Chondrocyte (in vitro differentiated cells): ENCODE measurements at regions not wholly inside any gene's neighbourhood (a gene's known extent, or its start where the extent isn't known, plus 50 kb on each side); places are given as distances from the start of the nearest gene placed in this dataset.

Experiments
- DNase-seq: peaks from one replicate; pipeline ENCODE4 v3.0.0; 2021; ENCODE audit warnings: mixed read lengths, low spot score
- H3K27ac Mint-ChIP-seq: one replicate; pipeline ENCODE4 v1.8.0; 2021; ENCODE audit warnings: mild to moderate bottlenecking, moderate library complexity, mixed read lengths; ENCODE audit not compliant: unreplicated experiment
- H3K27me3 Mint-ChIP-seq: 2 replicates; pipeline ENCODE4 v1.8.0; 2021; ENCODE audit warnings: low read depth, mixed read lengths
- H3K36me3 Mint-ChIP-seq: 2 replicates; pipeline ENCODE4 v1.8.0; 2021; ENCODE audit warnings: low read depth, mixed read lengths
- H3K4me1 Mint-ChIP-seq: 2 replicates; pipeline ENCODE4 v1.8.0; 2021; ENCODE audit warnings: low read depth, mild to moderate bottlenecking, mixed read lengths
- H3K4me3 Mint-ChIP-seq: one replicate; pipeline ENCODE4 v1.8.0; 2021; ENCODE audit warnings: mild to moderate bottlenecking, moderate library complexity, mixed read lengths; ENCODE audit not compliant: unreplicated experiment
- H3K9me3 Mint-ChIP-seq: 2 replicates; pipeline ENCODE4 v1.8.0; 2021; ENCODE audit warnings: low read depth, mixed read lengths
- TF ChIP-seq, protein P1 (sequence below): fragments of 200-600 bp; sonication (generic); IDR thresholded peaks from 2 replicates; pipeline ENCODE4 v1.5.0; 2021; ENCODE audit warnings: antibody characterized with exemption, mild to moderate bottlenecking, moderate library complexity

DNA sequence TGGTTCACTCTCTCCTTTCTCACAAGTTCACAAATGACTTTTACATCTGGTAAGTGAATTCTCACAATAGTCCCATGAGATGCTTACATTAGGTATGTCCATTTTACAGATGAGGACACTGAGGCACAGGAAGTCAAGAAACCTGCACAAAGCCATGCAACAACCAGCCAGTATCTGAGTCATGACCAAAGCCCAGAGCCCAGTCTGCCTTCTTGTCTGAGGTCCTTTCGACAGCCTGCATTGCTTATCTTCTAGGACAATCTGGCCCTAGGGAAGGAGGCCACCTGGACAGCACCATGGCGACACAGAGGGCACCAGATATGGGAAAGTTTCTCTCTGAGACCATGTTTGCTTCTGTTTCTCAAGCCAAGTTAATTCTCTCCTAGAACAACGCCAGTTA, 197.1 kb downstream of the NSG2 start:
- Mint-ChIP-seq H3K4me3 (no peak overlapping the region), H3K27me3 (peaks cover 12% of the 10 kb centered on the region)
- no peak for DNase-seq

DNA sequence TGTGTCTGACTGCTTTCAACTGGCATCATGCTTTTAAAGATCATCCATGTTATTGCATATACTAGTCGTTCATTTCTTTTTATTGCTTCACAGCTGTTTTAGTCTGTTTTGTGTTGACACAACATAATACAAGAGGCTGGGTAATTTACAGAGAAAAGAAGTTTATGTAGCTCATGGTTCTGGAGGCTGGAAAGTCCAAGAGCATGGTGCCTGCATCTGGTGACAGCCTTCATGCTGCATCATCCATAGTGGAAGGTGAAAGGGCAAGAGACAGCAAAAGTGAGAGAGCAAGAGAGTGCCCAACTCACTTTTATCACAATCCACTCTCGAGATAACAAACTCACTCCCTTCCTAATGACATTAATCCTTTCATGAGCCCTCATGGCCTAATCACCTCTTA, 198.4 kb downstream of the NSG2 start:
- Mint-ChIP-seq H3K27me3 (peaks cover 12% of the 10 kb centered on the region), H3K27ac (no peak overlapping the region), H3K4me1 (no peaks in the 10 kb centered on the region), H3K9me3 (peaks cover 5% of the 10 kb centered on the region), H3K4me3 (no peak overlapping the region), H3K36me3 (peaks cover 3% of the 10 kb centered on the region)
- TF ChIP-seq, protein P1, sequence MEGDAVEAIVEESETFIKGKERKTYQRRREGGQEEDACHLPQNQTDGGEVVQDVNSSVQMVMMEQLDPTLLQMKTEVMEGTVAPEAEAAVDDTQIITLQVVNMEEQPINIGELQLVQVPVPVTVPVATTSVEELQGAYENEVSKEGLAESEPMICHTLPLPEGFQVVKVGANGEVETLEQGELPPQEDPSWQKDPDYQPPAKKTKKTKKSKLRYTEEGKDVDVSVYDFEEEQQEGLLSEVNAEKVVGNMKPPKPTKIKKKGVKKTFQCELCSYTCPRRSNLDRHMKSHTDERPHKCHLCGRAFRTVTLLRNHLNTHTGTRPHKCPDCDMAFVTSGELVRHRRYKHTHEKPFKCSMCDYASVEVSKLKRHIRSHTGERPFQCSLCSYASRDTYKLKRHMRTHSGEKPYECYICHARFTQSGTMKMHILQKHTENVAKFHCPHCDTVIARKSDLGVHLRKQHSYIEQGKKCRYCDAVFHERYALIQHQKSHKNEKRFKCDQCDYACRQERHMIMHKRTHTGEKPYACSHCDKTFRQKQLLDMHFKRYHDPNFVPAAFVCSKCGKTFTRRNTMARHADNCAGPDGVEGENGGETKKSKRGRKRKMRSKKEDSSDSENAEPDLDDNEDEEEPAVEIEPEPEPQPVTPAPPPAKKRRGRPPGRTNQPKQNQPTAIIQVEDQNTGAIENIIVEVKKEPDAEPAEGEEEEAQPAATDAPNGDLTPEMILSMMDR: no peak
- no peak for DNase-seq

More for the DNA sequence above, 197.1 kb downstream of the NSG2 start:
- peaks cover 3% of the 10 kb centered on the region for H3K36me3 Mint-ChIP-seq
- no peak overlapping the region for H3K27ac Mint-ChIP-seq
- peaks cover 5% of the 10 kb centered on the region for H3K9me3 Mint-ChIP-seq
- TF ChIP-seq, protein P1: no peak
- H3K4me1 Mint-ChIP-seq: no peaks in the 10 kb centered on the region

DNA sequence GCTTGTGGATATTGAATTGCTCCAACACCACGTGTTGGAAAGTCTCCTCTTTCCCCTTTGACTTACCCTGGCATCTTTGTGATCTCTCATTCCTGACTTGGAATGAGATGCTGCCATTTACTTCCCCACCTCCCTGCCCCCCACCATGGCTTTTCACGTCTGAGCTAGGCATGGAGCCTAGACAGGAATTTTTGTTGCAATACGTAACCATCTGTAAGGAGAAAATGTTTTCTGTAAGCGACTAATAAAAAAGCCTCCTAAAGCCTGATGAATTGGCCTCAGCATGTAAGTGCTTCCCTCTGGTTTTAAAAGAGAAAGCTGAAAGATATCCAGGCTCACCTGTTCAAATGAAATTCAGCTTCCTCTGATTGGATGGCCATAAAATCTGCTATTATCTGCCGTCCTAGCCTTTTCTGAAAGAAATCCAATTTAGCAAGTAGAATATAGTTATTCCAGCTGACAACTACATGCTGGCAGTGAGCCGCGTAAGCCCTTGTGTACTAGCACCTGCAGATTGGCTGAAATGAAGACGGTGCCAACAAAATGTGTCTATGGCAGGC, 200.1 kb downstream of the NSG2 start:
- peaks cover 14% of the 10 kb centered on the region for H3K27me3 Mint-ChIP-seq
- no peak overlapping the region for H3K4me3 Mint-ChIP-seq
- no peak for DNase-seq
- no peaks in the 10 kb centered on the region for H3K4me1 Mint-ChIP-seq
- H3K27ac Mint-ChIP-seq: no peak overlapping the region
- TF ChIP-seq, protein P1: no peak
- peaks cover 3% of the 10 kb centered on the region for H3K9me3 Mint-ChIP-seq
- H3K36me3 Mint-ChIP-seq: no peaks in the 10 kb centered on the region

DNA sequence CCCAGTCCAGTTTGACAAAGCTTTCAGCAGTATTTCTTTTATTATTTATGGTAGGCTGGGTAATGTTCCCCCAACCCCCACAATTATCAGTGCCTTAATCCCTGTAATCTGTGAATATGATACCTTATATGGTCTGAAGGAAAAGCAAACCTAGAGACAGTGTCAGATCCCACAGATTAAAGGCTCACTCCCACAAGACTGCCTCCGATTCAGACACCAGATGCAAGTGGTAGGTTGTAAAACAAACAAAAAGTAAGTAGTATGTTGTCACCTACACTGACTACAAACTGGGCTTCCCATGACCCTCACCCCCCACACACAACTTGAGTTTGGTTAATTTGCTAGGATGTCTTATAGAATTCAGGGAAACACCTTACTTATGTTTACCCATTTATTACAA, 201.2 kb downstream of the NSG2 start:
- Mint-ChIP-seq H3K27me3 (peaks cover 12% of the 10 kb centered on the region), H3K36me3 (no peaks in the 10 kb centered on the region), H3K27ac (no peak overlapping the region), H3K9me3 (peaks cover 3% of the 10 kb centered on the region), H3K4me1 (no peaks in the 10 kb centered on the region), H3K4me3 (no peak overlapping the region)
- no peak for DNase-seq
- TF ChIP-seq, protein P1: no peak

DNA sequence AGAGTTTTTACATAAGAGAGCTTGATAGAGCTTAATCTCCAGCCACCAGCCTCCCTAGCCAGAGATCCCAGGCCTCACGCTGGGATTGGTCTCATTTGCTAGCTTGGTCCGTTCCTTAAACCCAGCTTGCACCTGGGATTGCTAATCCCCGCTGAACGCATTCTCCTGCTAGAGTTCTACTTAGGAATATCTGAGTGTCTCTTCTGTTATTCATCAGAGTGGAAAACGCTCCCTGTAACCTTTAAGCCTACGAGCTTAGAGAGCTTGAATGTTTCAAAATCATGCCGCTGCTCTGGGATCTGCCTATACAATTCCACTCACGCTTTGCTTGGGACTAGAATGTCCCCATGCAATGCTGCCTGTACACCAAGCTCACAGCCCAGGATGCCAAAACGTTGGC, 201.8 kb downstream of the NSG2 start:
- TF ChIP-seq, protein P1: no peak
- Mint-ChIP-seq H3K27me3 (peaks cover 12% of the 10 kb centered on the region), H3K9me3 (peaks cover 3% of the 10 kb centered on the region), H3K4me1 (no peaks in the 10 kb centered on the region), H3K27ac (no peak overlapping the region), H3K4me3 (no peak overlapping the region), H3K36me3 (no peaks in the 10 kb centered on the region)
- DNase-seq: no peak
